ENCODE measurements at regions not wholly inside any gene's neighbourhood (a gene's known extent, or its start where the extent isn't known, plus 50 kb on each side); places are given as distances from the start of the nearest gene placed in this dataset.

GRCh38 chr3:3745693-3746092, 53.5 kb upstream of the LRRN1 start:
- Histone ChIP-seq H3K36me3 (ENCODE audit: control insufficient read depth, insufficient read depth, low read length) (no peaks in the 10 kb centered on the region), H3K4me1 (ENCODE audit: control insufficient read depth, insufficient read depth, low read length, poor library complexity, severe bottlenecking) (no peaks in the 10 kb centered on the region), H3K4me3 (ENCODE audit: extremely low read depth, insufficient read depth, low read length, poor library complexity, severe bottlenecking) (no peak overlapping the region), H3K9me3 (ENCODE audit: control insufficient read depth, low read length) (no peaks in the 10 kb centered on the region), H3K27ac (ENCODE audit: low read depth, low read length, severe bottlenecking) (no peak overlapping the region)
- WGBS, 2 experiments (ENCODE audit: insufficient coverage in 2 of 2) = 40% methylated on average over 1 of the region's 1 CpG; no CpG with 5 or more reads in 1 of the 2 experiments

- no peaks in the 10 kb centered on the region for H3K36me3 ChIP-seq (ENCODE audit: control insufficient read depth, insufficient read depth, low read length)
- H3K4me1 ChIP-seq (ENCODE audit: control insufficient read depth, insufficient read depth, low read length, poor library complexity, severe bottlenecking) = no peaks in the 10 kb centered on the region
- no peaks in the 10 kb centered on the region for H3K9me3 ChIP-seq (ENCODE audit: control insufficient read depth, low read length)
- no peak overlapping the region for H3K4me3 ChIP-seq (ENCODE audit: extremely low read depth, insufficient read depth, low read length, poor library complexity, severe bottlenecking)
- no peak overlapping the region for H3K27ac ChIP-seq (ENCODE audit: low read depth, low read length, severe bottlenecking)
- 83 to 90% methylated on average over 2 to 5 of the region's 6 CpGs for WGBS, 2 experiments (ENCODE audit: insufficient coverage in 2 of 2)
These were observed 54.4 kb upstream of the LRRN1 start for GRCh38 chr3:3744826-3745225.

- Histone ChIP-seq H3K27ac (ENCODE audit: low read depth, low read length, severe bottlenecking) (no peak overlapping the region), H3K4me1 (ENCODE audit: control insufficient read depth, insufficient read depth, low read length, poor library complexity, severe bottlenecking) (no peaks in the 10 kb centered on the region), H3K36me3 (ENCODE audit: control insufficient read depth, insufficient read depth, low read length) (no peaks in the 10 kb centered on the region), H3K9me3 (ENCODE audit: control insufficient read depth, low read length) (no peaks in the 10 kb centered on the region), H3K4me3 (ENCODE audit: extremely low read depth, insufficient read depth, low read length, poor library complexity, severe bottlenecking) (no peak overlapping the region)
- WGBS, 2 experiments (ENCODE audit: insufficient coverage in 2 of 2) = 80 to 95% methylated on average over 1 to 2 of the region's 3 CpGs
These were observed 55.5 kb upstream of the LRRN1 start for GRCh38 chr3:3743754-3744153.

GRCh38 chr3:3740061-3740460, 59.2 kb upstream of the LRRN1 start:
- no peaks in the 10 kb centered on the region for H3K9me3 ChIP-seq (ENCODE audit: control insufficient read depth, low read length)
- H3K4me3 ChIP-seq (ENCODE audit: extremely low read depth, insufficient read depth, low read length, poor library complexity, severe bottlenecking) = no peak overlapping the region
- no peaks in the 10 kb centered on the region for H3K4me1 ChIP-seq (ENCODE audit: control insufficient read depth, insufficient read depth, low read length, poor library complexity, severe bottlenecking)
- WGBS, 2 experiments (ENCODE audit: insufficient coverage in 2 of 2) = 75 to 100% methylated on average over 1 to 3 of the region's 4 CpGs
- H3K27ac ChIP-seq (ENCODE audit: low read depth, low read length, severe bottlenecking) = no peak overlapping the region
- H3K36me3 ChIP-seq (ENCODE audit: control insufficient read depth, insufficient read depth, low read length) = no peaks in the 10 kb centered on the region

GRCh38 chr3:3739330-3740060, 59.7 kb upstream of the LRRN1 start:
- H3K4me3 ChIP-seq (ENCODE audit: extremely low read depth, insufficient read depth, low read length, poor library complexity, severe bottlenecking) = no peak overlapping the region
- no peak overlapping the region for H3K27ac ChIP-seq (ENCODE audit: low read depth, low read length, severe bottlenecking)
- H3K4me1 ChIP-seq (ENCODE audit: control insufficient read depth, insufficient read depth, low read length, poor library complexity, severe bottlenecking) = no peaks in the 10 kb centered on the region
- no peaks in the 10 kb centered on the region for H3K9me3 ChIP-seq (ENCODE audit: control insufficient read depth, low read length)
- H3K36me3 ChIP-seq (ENCODE audit: control insufficient read depth, insufficient read depth, low read length) = no peaks in the 10 kb centered on the region
- WGBS, 2 experiments (ENCODE audit: insufficient coverage in 2 of 2) = 68 to 73% methylated on average over 7 of the region's 9 CpGs

- H3K9me3 ChIP-seq (ENCODE audit: control insufficient read depth, low read length) = no peaks in the 10 kb centered on the region
- no peak overlapping the region for H3K27ac ChIP-seq (ENCODE audit: low read depth, low read length, severe bottlenecking)
- WGBS, 2 experiments (ENCODE audit: insufficient coverage in 2 of 2) = 90% methylated on average over 2 of the region's 2 CpGs; no CpG with 5 or more reads in 1 of the 2 experiments
- H3K4me3 ChIP-seq (ENCODE audit: extremely low read depth, insufficient read depth, low read length, poor library complexity, severe bottlenecking) = no peak overlapping the region
- H3K4me1 ChIP-seq (ENCODE audit: control insufficient read depth, insufficient read depth, low read length, poor library complexity, severe bottlenecking) = no peaks in the 10 kb centered on the region
- no peaks in the 10 kb centered on the region for H3K36me3 ChIP-seq (ENCODE audit: control insufficient read depth, insufficient read depth, low read length)
These were observed 61.7 kb upstream of the LRRN1 start for GRCh38 chr3:3737531-3737930.

- no peak overlapping the region for H3K4me3 ChIP-seq (ENCODE audit: extremely low read depth, insufficient read depth, low read length, poor library complexity, severe bottlenecking)
- no peak overlapping the region for H3K27ac ChIP-seq (ENCODE audit: low read depth, low read length, severe bottlenecking)
- 92 to 100% methylated on average over 1 of the region's 1 CpG for WGBS, 2 experiments (ENCODE audit: insufficient coverage in 2 of 2)
- no peaks in the 10 kb centered on the region for H3K36me3 ChIP-seq (ENCODE audit: control insufficient read depth, insufficient read depth, low read length)
- H3K9me3 ChIP-seq (ENCODE audit: control insufficient read depth, low read length) = no peaks in the 10 kb centered on the region
- no peaks in the 10 kb centered on the region for H3K4me1 ChIP-seq (ENCODE audit: control insufficient read depth, insufficient read depth, low read length, poor library complexity, severe bottlenecking)
These were observed 63.3 kb upstream of the LRRN1 start for GRCh38 chr3:3735919-3736318.

GRCh38 chr3:3734881-3735280, 64.3 kb upstream of the LRRN1 start:
- Histone ChIP-seq H3K4me1 (ENCODE audit: control insufficient read depth, insufficient read depth, low read length, poor library complexity, severe bottlenecking) (no peaks in the 10 kb centered on the region), H3K36me3 (ENCODE audit: control insufficient read depth, insufficient read depth, low read length) (no peaks in the 10 kb centered on the region), H3K4me3 (ENCODE audit: extremely low read depth, insufficient read depth, low read length, poor library complexity, severe bottlenecking) (no peak overlapping the region), H3K27ac (ENCODE audit: low read depth, low read length, severe bottlenecking) (no peak overlapping the region), H3K9me3 (ENCODE audit: control insufficient read depth, low read length) (no peaks in the 10 kb centered on the region)
- WGBS, 2 experiments (ENCODE audit: insufficient coverage in 2 of 2) = 96 to 98% methylated on average over 4 to 6 of the region's 6 CpGs

GRCh38 chr3:3729261-3729660, 70.0 kb upstream of the LRRN1 start:
- 70% methylated on average over 2 of the region's 4 CpGs; no CpG with 5 or more reads in 1 of the 2 experiments for WGBS, 2 experiments (ENCODE audit: insufficient coverage in 2 of 2)

GRCh38 chr3:3726549-3726948, 72.7 kb upstream of the LRRN1 start:
- H3K27ac ChIP-seq (ENCODE audit: low read depth, low read length, severe bottlenecking) = no peak overlapping the region
- 47 to 50% methylated on average over 3 of the region's 5 CpGs for WGBS, 2 experiments (ENCODE audit: insufficient coverage in 2 of 2)

More at GRCh38 chr3:3729261-3729660, 70.0 kb upstream of the LRRN1 start:
- Histone ChIP-seq H3K4me1 (ENCODE audit: control insufficient read depth, insufficient read depth, low read length, poor library complexity, severe bottlenecking) (no peaks in the 10 kb centered on the region), H3K9me3 (ENCODE audit: control insufficient read depth, low read length) (no peaks in the 10 kb centered on the region), H3K4me3 (ENCODE audit: extremely low read depth, insufficient read depth, low read length, poor library complexity, severe bottlenecking) (no peak overlapping the region), H3K36me3 (ENCODE audit: control insufficient read depth, insufficient read depth, low read length) (no peaks in the 10 kb centered on the region), H3K27ac (ENCODE audit: low read depth, low read length, severe bottlenecking) (no peak overlapping the region)

GRCh38 chr3:3714572-3714971, 84.7 kb upstream of the LRRN1 start:
- Histone ChIP-seq H3K4me3 (ENCODE audit: extremely low read depth, insufficient read depth, low read length, poor library complexity, severe bottlenecking) (no peak overlapping the region), H3K27ac (ENCODE audit: low read depth, low read length, severe bottlenecking) (no peak overlapping the region), H3K36me3 (ENCODE audit: control insufficient read depth, insufficient read depth, low read length) (no peaks in the 10 kb centered on the region), H3K9me3 (ENCODE audit: control insufficient read depth, low read length) (no peaks in the 10 kb centered on the region), H3K4me1 (ENCODE audit: control insufficient read depth, insufficient read depth, low read length, poor library complexity, severe bottlenecking) (no peaks in the 10 kb centered on the region)

More at GRCh38 chr3:3726549-3726948, 72.7 kb upstream of the LRRN1 start:
- H3K36me3 ChIP-seq (ENCODE audit: control insufficient read depth, insufficient read depth, low read length) = no peaks in the 10 kb centered on the region
- no peak overlapping the region for H3K4me3 ChIP-seq (ENCODE audit: extremely low read depth, insufficient read depth, low read length, poor library complexity, severe bottlenecking)
- no peaks in the 10 kb centered on the region for H3K4me1 ChIP-seq (ENCODE audit: control insufficient read depth, insufficient read depth, low read length, poor library complexity, severe bottlenecking)
- no peaks in the 10 kb centered on the region for H3K9me3 ChIP-seq (ENCODE audit: control insufficient read depth, low read length)

Measured in mesodermal cell (in vitro differentiated cells).